MM.1S (cell line): ENCODE measurements at regions not wholly inside any gene's neighbourhood (a gene's known extent, or its start where the extent isn't known, plus 50 kb on each side); places are given as distances from the start of the nearest gene placed in this dataset.

Experiments used
- EZH2 ChIP-seq: fragments of 300-600 bp; sonication (generic); optimal IDR thresholded peaks from 2 replicates; pipeline ENCODE3; 2017; ENCODE audit warnings: low read depth, mild to moderate bottlenecking, antibody characterized with exemption, low read length, mixed read lengths
- EZH2phosphoT487 ChIP-seq: fragments of 300-600 bp; sonication (generic); IDR thresholded peaks from 2 replicates; pipeline ENCODE4 v1.6.1; 2018; ENCODE audit warnings: antibody characterized with exemption, low read length
- TF ChIP-seq, protein P1 (sequence below): fragments of 300-600 bp; sonication (generic); IDR thresholded peaks from 2 replicates; pipeline ENCODE4 v1.5.1; 2016; ENCODE audit warnings: antibody characterized with exemption, low read length, mixed read lengths

DNA sequence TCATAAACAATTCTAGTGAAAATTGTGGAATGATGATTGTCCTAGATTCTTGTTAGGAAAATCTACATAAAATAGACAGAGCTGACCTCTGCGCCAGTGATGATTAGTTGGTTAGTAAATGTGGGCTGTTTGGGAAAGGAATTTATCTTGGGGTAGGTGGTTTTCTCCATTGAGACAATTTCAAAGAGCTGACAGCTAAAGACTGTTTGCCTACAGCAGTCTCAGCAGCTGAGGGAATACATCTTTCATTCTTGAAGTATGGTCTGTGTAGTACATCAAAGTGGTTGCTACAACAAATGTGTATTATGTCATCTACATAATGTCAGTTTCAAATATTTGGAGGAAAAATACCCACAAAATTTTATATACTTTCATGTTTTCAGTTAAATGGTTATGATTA is 117.2 kb upstream of the TRPC4 start:
- TF ChIP-seq, protein P1, sequence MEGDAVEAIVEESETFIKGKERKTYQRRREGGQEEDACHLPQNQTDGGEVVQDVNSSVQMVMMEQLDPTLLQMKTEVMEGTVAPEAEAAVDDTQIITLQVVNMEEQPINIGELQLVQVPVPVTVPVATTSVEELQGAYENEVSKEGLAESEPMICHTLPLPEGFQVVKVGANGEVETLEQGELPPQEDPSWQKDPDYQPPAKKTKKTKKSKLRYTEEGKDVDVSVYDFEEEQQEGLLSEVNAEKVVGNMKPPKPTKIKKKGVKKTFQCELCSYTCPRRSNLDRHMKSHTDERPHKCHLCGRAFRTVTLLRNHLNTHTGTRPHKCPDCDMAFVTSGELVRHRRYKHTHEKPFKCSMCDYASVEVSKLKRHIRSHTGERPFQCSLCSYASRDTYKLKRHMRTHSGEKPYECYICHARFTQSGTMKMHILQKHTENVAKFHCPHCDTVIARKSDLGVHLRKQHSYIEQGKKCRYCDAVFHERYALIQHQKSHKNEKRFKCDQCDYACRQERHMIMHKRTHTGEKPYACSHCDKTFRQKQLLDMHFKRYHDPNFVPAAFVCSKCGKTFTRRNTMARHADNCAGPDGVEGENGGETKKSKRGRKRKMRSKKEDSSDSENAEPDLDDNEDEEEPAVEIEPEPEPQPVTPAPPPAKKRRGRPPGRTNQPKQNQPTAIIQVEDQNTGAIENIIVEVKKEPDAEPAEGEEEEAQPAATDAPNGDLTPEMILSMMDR = no peak
- TF ChIP-seq EZH2phosphoT487 = no peak
- no peak for TF ChIP-seq EZH2
